NB4 (cell line): ENCODE measurements at regions not wholly inside any gene's neighbourhood (a gene's known extent, or its start where the extent isn't known, plus 50 kb on each side); places are given as distances from the start of the nearest gene placed in this dataset.

Experiments used
- POLR2A ChIP-seq: IDR thresholded peaks from 2 replicates; pipeline ENCODE4 v1.6.1; 2011; ENCODE audit warnings: mild to moderate bottlenecking; ENCODE audit not compliant: insufficient read length; ENCODE audit errors: extremely low read depth
- TF ChIP-seq, protein P1 (sequence below): IDR thresholded peaks from one replicate; pipeline ENCODE4 v1.5.1; 2012; ENCODE audit warnings: low read depth, low read length

DNA sequence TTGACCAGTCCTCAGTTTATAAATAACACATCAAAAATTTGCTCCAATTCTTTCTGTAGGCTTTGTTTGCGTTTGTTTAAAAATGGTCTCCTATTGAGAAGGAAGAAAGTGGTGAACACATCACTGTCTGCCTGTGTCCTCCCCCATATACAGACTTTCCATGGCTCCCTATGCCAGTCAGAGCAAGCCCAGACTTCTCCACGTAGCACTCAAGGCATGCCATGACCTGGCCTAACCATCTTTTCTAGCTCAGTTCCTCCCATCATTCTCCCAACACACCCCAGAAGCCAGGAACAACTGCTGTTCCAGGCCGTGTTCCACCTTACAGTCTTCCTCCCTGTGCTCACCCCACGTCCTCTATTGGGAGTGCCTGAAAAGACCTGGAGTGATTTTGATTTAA, 129.6 kb upstream of the ZNF618 start:
- TF ChIP-seq, protein P1, sequence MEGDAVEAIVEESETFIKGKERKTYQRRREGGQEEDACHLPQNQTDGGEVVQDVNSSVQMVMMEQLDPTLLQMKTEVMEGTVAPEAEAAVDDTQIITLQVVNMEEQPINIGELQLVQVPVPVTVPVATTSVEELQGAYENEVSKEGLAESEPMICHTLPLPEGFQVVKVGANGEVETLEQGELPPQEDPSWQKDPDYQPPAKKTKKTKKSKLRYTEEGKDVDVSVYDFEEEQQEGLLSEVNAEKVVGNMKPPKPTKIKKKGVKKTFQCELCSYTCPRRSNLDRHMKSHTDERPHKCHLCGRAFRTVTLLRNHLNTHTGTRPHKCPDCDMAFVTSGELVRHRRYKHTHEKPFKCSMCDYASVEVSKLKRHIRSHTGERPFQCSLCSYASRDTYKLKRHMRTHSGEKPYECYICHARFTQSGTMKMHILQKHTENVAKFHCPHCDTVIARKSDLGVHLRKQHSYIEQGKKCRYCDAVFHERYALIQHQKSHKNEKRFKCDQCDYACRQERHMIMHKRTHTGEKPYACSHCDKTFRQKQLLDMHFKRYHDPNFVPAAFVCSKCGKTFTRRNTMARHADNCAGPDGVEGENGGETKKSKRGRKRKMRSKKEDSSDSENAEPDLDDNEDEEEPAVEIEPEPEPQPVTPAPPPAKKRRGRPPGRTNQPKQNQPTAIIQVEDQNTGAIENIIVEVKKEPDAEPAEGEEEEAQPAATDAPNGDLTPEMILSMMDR: no peak
- no peak for TF ChIP-seq POLR2A
